Activated CD8-positive, alpha-beta T cell treated with anti-CD3 and anti-CD28 coated beads for 36 hours (primary cell): ENCODE measurements at regions not wholly inside any gene's neighbourhood (a gene's known extent, or its start where the extent isn't known, plus 50 kb on each side); places are given as distances from the start of the nearest gene placed in this dataset.

Experiments used
- ATAC-seq: fragments of 200-7000 bp; cut with Tn5 transposase; one replicate; pipeline ENCODE4 v1.10.0; 2021; ENCODE audit warnings: mild to moderate bottlenecking, moderate library complexity
- CTCF ChIA-PET: fragments of 350-600 bp; sonication (Branson Sonifier 250); formaldehyde crosslinking; loops from one replicate; lab custom pipeline; 2021; ENCODE audit warnings: antibody characterized with exemption; lab: Charles Lee
- POLR2A ChIA-PET: fragments of 350-600 bp; sonication (Branson Sonifier 250); formaldehyde crosslinking; loops from one replicate; lab custom pipeline; 2021; ENCODE audit warnings: antibody characterized with exemption; lab: Charles Lee
- DNase-seq: peaks from one replicate; pipeline ENCODE4 v3.0.0-alpha.2; 2020
- H3K27ac Mint-ChIP-seq: one replicate; pipeline ENCODE4 v1.8.0; 2021; ENCODE audit warnings: mild to moderate bottlenecking, mixed read lengths
- H3K27me3 Mint-ChIP-seq: one replicate; pipeline ENCODE4 v1.8.0; 2021; ENCODE audit warnings: mixed read lengths
- H3K36me3 Mint-ChIP-seq: one replicate; pipeline ENCODE4 v1.8.0; 2021; ENCODE audit warnings: low read depth, mixed read lengths
- H3K4me1 Mint-ChIP-seq: one replicate; pipeline ENCODE4 v1.8.0; 2021; ENCODE audit warnings: low read depth, mixed read lengths
- H3K4me3 Mint-ChIP-seq: one replicate; pipeline ENCODE4 v1.8.0; 2021; ENCODE audit warnings: mild to moderate bottlenecking, moderate library complexity, mixed read lengths
- H3K9me3 Mint-ChIP-seq: one replicate; pipeline ENCODE4 v1.8.0; 2021; ENCODE audit warnings: mixed read lengths
- CTCF ChIP-seq: fragments of 200-600 bp; IDR thresholded peaks from one replicate; pipeline ENCODE4 v1.8.0; 2022; ENCODE audit warnings: antibody characterized with exemption, mild to moderate bottlenecking
- intact Hi-C: fragments of 100-400 bp; cut with micrococcal nuclease; formaldehyde crosslinking; loops from one replicate; pipeline ENCODE4 v1.10.0; 2022

- POLR2A ChIA-PET: no interaction called here
- ATAC-seq: no peak
- Mint-ChIP-seq H3K27me3 (peaks cover 2% of the 10 kb centered on the region), H3K4me3 (no peak overlapping the region), H3K27ac (no peak overlapping the region), H3K4me1 (no peaks in the 10 kb centered on the region), H3K36me3 (no peaks in the 10 kb centered on the region), H3K9me3 (peaks cover 2% of the 10 kb centered on the region)
- CTCF ChIA-PET: interaction anchor here (1.0 kb wide), 1 partner anchor 8 kb away, joined by 3 read pairs; no protein-coding TSS in a partner anchor
- DNase-seq: no peak
- intact Hi-C loops: no loop called here
- TF ChIP-seq CTCF: no peak
Measured at GRCh38 chr5:98709681-98710080, 63.8 kb upstream of the RGMB start.

- TF ChIP-seq CTCF: no peak
- DNase-seq: no peak
- peaks cover 5% of the 10 kb centered on the region for H3K27me3 Mint-ChIP-seq
- H3K9me3 Mint-ChIP-seq: no peaks in the 10 kb centered on the region
- no peak for ATAC-seq
- no peaks in the 10 kb centered on the region for H3K4me1 Mint-ChIP-seq
- intact Hi-C loops: no loop called here
- no peaks in the 10 kb centered on the region for H3K36me3 Mint-ChIP-seq
- H3K27ac Mint-ChIP-seq: no peak overlapping the region
- H3K4me3 Mint-ChIP-seq: no peak overlapping the region
- POLR2A ChIA-PET: no interaction called here
- CTCF ChIA-PET: no interaction called here
Measured at GRCh38 chr5:98713027-98713426, 60.4 kb upstream of the RGMB start.

GRCh38 chr5:98713856-98714255, 59.6 kb upstream of the RGMB start:
- TF ChIP-seq CTCF: no peak
- Mint-ChIP-seq H3K4me1 (no peaks in the 10 kb centered on the region), H3K36me3 (no peaks in the 10 kb centered on the region), H3K4me3 (no peak overlapping the region), H3K9me3 (peaks cover 6% of the 10 kb centered on the region), H3K27ac (no peak overlapping the region), H3K27me3 (peaks cover 9% of the 10 kb centered on the region)
- DNase-seq (no peak), ATAC-seq (no peak)
- intact Hi-C loops: no loop called here
- ChIA-PET POLR2A (no interaction called here), CTCF (no interaction called here)

- Mint-ChIP-seq H3K4me3 (no peak overlapping the region), H3K27ac (no peak overlapping the region), H3K27me3 (peaks cover 9% of the 10 kb centered on the region), H3K36me3 (no peaks in the 10 kb centered on the region), H3K9me3 (peaks cover 9% of the 10 kb centered on the region), H3K4me1 (no peaks in the 10 kb centered on the region)
- CTCF ChIA-PET: no interaction called here
- POLR2A ChIA-PET: no interaction called here
- no peak for ATAC-seq
- no peak for TF ChIP-seq CTCF
- intact Hi-C loops: no loop called here
- DNase-seq: no peak
Measured at GRCh38 chr5:98714710-98715288, 58.7 kb upstream of the RGMB start.

- intact Hi-C loops: no loop called here
- no peaks in the 10 kb centered on the region for H3K36me3 Mint-ChIP-seq
- no peak overlapping the region for H3K27ac Mint-ChIP-seq
- H3K4me3 Mint-ChIP-seq: no peak overlapping the region
- TF ChIP-seq CTCF: no peak
- DNase-seq (no peak), ATAC-seq (no peak)
- POLR2A ChIA-PET: no interaction called here
- peaks cover 7% of the 10 kb centered on the region for H3K27me3 Mint-ChIP-seq
- H3K4me1 Mint-ChIP-seq: no peaks in the 10 kb centered on the region
- peaks cover 9% of the 10 kb centered on the region for H3K9me3 Mint-ChIP-seq
- CTCF ChIA-PET: no interaction called here
Measured at GRCh38 chr5:98721231-98721928, 52.1 kb upstream of the RGMB start.
